HG03432 (cell line): ENCODE measurements at regions not wholly inside any gene's neighbourhood (a gene's known extent, or its start where the extent isn't known, plus 50 kb on each side); places are given as distances from the start of the nearest gene placed in this dataset.
"Not testable (repeated sequence)": the region's sequence is repeated elsewhere in the genome, so short reads cannot be mapped to it uniquely, and the experiment has no call there.

Source experiments
- ATAC-seq: cut with Tn5 transposase; IDR thresholded peaks from one replicate; pipeline ENCODE4 v1.9.1; 2021; ENCODE audit warnings: mild to moderate bottlenecking, moderate library complexity; ENCODE audit not compliant: unreplicated experiment

DNA sequence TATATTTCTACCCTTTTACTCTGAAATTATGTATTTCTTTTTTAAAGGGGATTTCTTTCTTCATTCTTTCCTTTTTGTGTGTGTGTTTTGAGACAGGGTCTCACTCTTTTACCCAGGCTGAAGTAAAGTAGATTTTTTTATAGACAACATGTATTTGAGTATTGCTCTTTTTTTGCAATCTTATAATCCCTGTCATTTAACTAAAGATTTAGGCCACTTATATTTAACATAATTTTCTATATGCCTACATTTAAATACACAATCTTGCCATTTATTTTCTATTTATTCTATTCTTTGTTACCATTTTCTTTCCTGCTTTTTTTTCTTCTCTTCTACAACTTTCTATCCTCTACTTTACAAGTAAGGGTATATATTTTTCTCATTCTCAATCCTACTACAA lies 416.0 kb upstream of the IRX2 start:
- ATAC-seq = no peak

DNA sequence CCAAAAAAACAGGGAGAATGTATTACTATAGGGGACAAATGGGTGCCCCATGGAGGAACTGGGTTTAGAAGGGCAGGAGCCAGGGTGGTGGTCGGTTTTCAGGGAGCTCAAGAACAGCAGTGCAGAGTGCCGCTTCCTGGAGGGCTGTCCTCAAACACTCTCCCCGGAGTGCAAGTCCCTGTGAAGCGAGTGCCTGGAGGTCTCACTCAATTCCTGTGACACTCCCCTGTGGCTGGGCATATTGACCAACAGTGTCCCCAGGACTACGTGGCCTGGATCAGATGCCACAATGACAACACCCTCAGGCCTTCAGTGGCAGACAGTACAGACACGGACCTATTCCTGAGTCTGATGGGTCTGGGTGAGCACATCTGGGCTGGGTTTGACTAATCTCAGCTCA lies 412.1 kb upstream of the IRX2 start:
- ATAC-seq = no peak

- no peak for ATAC-seq
Observed at GRCh38 chr5:3161672-3162071, 410.2 kb upstream of the IRX2 start.

- no peak for ATAC-seq
Observed at GRCh38 chr5:3157214-3157613, 405.7 kb upstream of the IRX2 start.

DNA sequence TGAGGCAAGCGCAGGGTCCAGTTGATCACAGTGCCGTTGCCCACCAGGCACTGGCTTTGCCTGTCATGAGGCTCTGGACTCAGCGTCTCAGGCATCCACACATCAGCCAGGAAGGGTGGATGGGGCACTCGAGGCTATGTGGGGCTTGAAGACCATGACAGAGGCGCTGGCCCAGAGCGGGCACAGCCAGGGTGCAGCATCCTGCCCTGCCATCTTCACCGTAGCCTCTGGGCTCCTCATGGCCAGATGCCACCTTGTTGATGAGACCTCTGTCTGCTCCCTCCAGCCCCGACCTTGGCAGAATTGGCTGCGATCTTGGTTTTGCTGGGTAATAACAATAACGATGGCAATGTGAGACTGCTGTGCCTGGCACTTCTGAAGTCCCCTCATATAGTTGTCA lies 404.2 kb upstream of the IRX2 start:
- no peak for ATAC-seq

DNA sequence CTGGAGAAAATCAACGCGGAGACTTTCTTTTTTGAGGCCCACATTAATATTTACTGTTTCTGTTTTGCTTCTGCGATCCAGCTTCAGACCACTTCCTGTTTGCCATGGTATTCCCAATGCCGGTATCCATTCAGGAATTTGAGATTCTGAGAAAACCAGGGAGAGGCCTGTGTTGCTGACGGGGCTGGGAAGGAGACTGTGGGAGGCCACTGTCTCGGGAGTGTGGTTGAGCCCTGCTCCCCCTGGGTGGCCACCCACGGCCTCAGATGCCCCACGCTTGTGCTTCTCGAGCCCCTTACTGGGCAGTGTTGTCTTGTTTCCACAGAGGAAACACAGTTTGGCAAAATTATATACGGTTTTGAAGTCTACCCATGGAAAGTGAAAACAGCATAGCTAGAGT lies 403.6 kb upstream of the IRX2 start:
- ATAC-seq = no peak

DNA sequence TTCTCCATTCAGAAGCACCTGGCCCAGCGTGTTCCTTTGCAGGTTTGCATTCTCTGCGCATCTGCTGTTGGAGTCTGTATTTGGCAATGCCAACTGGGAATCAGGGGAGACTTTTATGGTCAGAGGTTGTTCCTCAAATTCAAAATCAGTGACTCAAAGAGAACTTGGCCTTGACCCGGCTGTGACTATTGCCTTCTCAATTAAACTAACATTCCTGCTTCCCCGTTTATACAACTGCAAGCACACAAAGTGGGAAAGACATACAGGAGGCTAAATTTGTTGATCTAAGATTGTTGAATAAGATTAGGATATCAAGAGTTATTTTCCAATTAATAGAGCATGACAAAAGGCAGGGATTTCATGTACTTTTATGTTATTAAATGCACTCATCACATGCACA lies 402.4 kb upstream of the IRX2 start:
- ATAC-seq = no peak

DNA sequence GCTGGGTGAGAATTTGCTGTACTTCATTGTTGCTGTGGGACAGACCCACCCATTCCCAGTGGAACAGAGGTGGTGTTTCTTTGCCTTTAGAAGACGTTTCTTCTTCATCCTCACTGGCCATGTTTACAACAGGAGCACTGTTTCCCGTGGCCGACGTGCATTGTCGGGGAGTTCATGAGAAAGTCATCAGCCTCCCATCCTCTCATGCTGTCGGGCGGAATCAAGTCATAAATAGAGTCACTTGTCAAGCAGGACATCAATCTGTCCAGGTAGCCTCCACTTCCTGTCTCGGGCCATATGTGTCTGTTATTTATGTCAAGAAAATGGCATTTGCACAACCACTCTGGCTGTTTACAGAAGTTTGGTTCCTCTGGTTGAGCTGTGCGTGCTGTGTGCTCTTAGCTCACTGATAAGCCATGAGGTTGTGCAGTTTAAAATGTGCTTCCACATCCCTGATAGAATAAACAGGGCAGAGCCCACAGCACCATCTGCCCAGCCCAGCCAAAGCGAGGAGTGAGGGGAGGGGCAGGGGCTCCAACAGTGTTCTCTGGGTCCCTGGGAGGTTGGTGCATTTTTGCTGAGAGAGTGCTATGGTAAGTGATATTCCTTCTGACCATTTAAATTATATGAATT lies 401.9 kb upstream of the IRX2 start:
- no peak for ATAC-seq

DNA sequence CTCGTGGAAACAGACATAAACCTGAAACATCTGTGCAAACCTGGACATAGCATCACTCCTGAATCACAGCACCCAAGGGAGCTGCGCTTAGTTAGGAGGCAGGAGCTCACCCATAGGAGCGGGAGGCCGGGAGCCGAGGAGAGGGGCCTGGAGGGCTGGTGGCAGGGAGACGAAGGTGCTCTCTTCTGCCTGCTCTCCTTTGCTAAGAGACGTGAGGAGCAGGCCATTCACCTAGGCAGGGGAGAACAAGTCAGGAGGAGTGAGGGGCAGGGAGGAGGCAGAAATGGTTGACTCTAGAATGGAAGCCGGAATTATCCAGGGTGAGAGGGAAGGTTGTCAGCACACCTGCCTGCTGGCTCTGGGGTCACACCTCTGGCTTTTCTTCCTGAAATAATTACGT lies 398.4 kb upstream of the IRX2 start:
- no peak for ATAC-seq

DNA sequence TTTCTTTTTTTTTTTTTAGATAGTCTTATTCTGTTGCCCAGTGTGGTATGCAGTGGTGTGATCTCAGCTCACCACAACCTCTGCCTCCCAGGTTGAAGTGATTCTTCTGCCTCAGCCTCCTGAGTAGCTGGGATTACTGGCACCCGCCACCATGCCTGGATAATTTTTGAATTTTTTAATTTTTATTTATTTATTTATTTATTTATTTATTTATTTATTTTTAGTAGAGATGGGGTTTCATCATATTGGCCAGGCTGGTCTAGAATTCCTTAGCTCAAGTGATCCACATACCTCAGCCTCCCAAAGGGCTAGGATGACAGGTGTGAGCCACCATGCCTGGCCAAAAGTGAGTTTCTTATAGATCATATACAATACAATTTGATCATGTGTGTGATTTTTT lies 395.9 kb upstream of the IRX2 start:
- not testable (repeated sequence) for ATAC-seq

DNA sequence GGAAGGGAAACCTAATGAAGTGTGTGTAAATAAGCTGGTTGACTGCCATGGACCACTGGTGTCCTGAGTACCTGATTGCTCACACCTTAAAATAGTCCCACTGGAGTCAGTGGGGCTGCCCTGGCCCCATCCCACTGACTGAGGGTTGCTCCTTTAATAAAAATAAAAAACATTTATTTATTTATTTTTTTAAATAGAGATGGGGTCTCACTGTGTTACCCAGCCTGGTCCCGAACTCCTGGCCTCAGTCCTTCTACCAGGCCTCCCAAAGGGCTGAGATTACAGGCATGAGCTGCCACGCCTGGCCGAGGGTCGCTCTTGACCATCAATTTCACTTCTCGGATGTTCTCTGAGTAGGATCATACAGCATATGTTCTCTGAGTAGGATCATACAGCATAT lies 394.2 kb upstream of the IRX2 start:
- no peak for ATAC-seq

DNA sequence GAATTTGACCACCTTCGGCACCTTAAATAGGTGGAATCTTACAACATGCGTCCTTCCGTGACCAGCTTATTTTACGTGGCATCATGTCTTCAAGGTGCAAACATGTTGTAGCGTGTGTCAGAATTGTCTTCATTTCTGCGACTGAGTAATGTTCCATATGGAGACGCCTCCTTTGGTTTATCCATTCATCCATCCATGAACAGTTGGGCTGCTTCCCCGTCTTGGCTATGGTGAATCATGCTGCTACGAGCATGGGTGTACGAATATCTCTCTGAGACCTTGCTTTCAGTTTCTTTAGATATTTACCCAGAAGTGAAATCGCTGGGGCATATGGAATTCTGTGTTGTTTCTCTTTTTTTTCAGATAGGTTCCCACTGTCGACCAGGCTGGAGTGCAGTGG lies 391.9 kb upstream of the IRX2 start:
- ATAC-seq = no peak

- ATAC-seq = no peak
Observed at GRCh38 chr5:3142261-3143027, 391.0 kb upstream of the IRX2 start.

DNA sequence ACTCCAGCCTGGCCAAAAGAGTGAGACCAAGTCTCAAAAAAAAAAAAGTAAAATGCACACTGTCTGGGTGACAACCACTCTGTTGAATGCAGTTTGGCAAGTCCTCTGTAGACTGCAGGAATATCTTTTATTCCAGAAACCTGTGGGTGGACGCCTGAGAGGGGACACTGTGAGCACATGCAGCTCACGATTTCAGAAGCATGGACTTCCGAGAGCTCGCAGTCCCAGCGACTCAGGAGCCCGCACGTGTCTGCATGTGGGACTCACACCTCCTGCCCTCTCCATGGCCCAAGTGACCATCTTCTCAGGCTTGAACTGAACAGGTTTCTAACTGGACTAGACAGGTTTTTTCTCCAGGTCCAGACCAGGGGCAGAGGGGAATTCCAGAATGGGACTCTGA lies 388.6 kb upstream of the IRX2 start:
- no peak for ATAC-seq

GRCh38 chr5:3139499-3139931 lies 388.0 kb upstream of the IRX2 start:
- ATAC-seq = no peak

GRCh38 chr5:3131161-3131560 lies 379.7 kb upstream of the IRX2 start:
- no peak for ATAC-seq

DNA sequence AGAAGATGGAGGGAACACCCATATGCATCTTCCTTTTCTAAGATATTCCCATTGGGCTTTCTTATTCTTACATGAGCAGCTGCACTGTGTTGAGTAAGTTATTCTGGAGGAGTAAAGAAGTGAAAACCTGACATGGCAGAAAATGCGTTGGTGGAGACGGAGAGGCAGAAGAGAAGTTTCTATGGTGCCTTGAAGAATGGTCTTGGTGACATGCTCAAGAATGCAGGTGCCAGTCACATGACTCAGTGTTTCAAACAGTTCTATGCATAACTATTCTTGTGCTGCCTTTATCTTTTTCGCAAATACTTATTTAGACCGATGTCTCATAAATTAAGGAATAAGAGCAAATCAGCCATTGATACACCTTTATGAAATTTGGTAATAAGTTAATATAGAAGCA lies 377.8 kb upstream of the IRX2 start:
- ATAC-seq = no peak

GRCh38 chr5:3127423-3127911 lies 376.0 kb upstream of the IRX2 start:
- no peak for ATAC-seq

GRCh38 chr5:3126639-3127038 lies 375.2 kb upstream of the IRX2 start:
- ATAC-seq = no peak

- ATAC-seq = no peak
Observed at GRCh38 chr5:3124410-3124809, 372.9 kb upstream of the IRX2 start.

DNA sequence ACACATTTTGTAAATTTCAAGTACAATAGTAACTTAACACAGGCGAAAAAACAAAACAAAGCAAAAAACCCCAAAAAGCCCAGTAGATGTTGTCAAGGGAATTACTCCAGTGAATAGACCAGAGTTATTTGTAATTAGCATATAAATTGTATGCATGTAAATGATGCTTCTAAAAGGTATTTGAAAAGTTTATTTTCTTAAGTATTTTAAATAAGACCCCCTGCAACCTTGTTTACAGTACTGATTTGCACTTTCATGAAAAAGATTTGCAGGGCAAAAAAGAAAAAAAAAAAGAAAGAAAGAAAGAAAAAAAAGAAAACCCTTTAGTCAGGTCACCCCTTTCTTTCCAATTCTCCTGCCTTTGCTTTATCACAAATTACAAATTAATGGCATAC lies 372.3 kb upstream of the IRX2 start:
- no peak for ATAC-seq

GRCh38 chr5:3122985-3123762 lies 371.7 kb upstream of the IRX2 start:
- ATAC-seq = no peak
